Type B pancreatic cell (in vitro differentiated cells): ENCODE measurements at regions not wholly inside any gene's neighbourhood (a gene's known extent, or its start where the extent isn't known, plus 50 kb on each side); places are given as distances from the start of the nearest gene placed in this dataset.

Source experiments
- DNase-seq: peaks from one replicate; pipeline ENCODE4 v3.0.0; 2021; ENCODE audit warnings: mixed read lengths; ENCODE audit not compliant: unreplicated experiment; ENCODE audit errors: extremely low spot score
- H3K27ac Mint-ChIP-seq: 2 replicates; pipeline ENCODE4 v1.8.0; 2021; ENCODE audit warnings: mild to moderate bottlenecking, mixed read lengths
- H3K27me3 Mint-ChIP-seq: 2 replicates; pipeline ENCODE4 v1.8.0; 2021; ENCODE audit warnings: mixed read lengths
- H3K36me3 Mint-ChIP-seq: 2 replicates; pipeline ENCODE4 v1.8.0; 2021; ENCODE audit warnings: mixed read lengths
- H3K4me1 Mint-ChIP-seq: one replicate; pipeline ENCODE4 v1.8.0; 2021; ENCODE audit warnings: mixed read lengths; ENCODE audit not compliant: unreplicated experiment
- H3K4me3 Mint-ChIP-seq: 2 replicates; pipeline ENCODE4 v1.8.0; 2021; ENCODE audit warnings: mild to moderate bottlenecking, mixed read lengths
- H3K9me3 Mint-ChIP-seq: 2 replicates; pipeline ENCODE4 v1.8.0; 2021; ENCODE audit warnings: mixed read lengths
- CTCF ChIP-seq: fragments of 200-600 bp; sonication (generic); conservative IDR thresholded peaks from 2 replicates; pipeline ENCODE4 v1.5.0; 2021; ENCODE audit warnings: antibody characterized with exemption, mild to moderate bottlenecking

- H3K36me3 Mint-ChIP-seq, result peaks cover 7% of the 10 kb centered on the region
- H3K27me3 Mint-ChIP-seq, result no peaks in the 10 kb centered on the region
- no peak for TF ChIP-seq CTCF
- peaks cover 14% of the 10 kb centered on the region for H3K9me3 Mint-ChIP-seq
- no peak overlapping the region for H3K27ac Mint-ChIP-seq
- no peaks in the 10 kb centered on the region for H3K4me1 Mint-ChIP-seq
- H3K4me3 Mint-ChIP-seq, result no peak overlapping the region
- no peak for DNase-seq
These were observed 346.9 kb downstream of the IRS1 start for GRCh38 chr2:226452768-226453167.

- TF ChIP-seq CTCF, result no peak
- Mint-ChIP-seq H3K27ac (no peak overlapping the region), H3K4me3 (no peak overlapping the region), H3K27me3 (no peaks in the 10 kb centered on the region), H3K9me3 (peaks cover 7% of the 10 kb centered on the region), H3K4me1 (no peaks in the 10 kb centered on the region), H3K36me3 (peaks cover 5% of the 10 kb centered on the region)
- no peak for DNase-seq
These were observed 348.1 kb downstream of the IRS1 start for GRCh38 chr2:226451486-226451885.

- Mint-ChIP-seq H3K36me3 (peaks cover 1% of the 10 kb centered on the region), H3K27me3 (no peaks in the 10 kb centered on the region), H3K27ac (no peak overlapping the region), H3K9me3 (peaks cover 3% of the 10 kb centered on the region), H3K4me1 (no peaks in the 10 kb centered on the region), H3K4me3 (no peak overlapping the region)
- no peak for TF ChIP-seq CTCF
- no peak for DNase-seq
These were observed 349.5 kb downstream of the IRS1 start for GRCh38 chr2:226450141-226450540.

GRCh38 chr2:226447338-226448300, 352.0 kb downstream of the IRS1 start:
- Mint-ChIP-seq H3K27ac (no peak overlapping the region), H3K9me3 (no peaks in the 10 kb centered on the region)
- DNase-seq, result no peak

GRCh38 chr2:226446406-226447001, 353.1 kb downstream of the IRS1 start:
- no peaks in the 10 kb centered on the region for H3K27me3 Mint-ChIP-seq
- no peak for TF ChIP-seq CTCF
- H3K9me3 Mint-ChIP-seq, result peaks cover 4% of the 10 kb centered on the region
- no peak overlapping the region for H3K27ac Mint-ChIP-seq
- no peak overlapping the region for H3K4me3 Mint-ChIP-seq
- no peaks in the 10 kb centered on the region for H3K4me1 Mint-ChIP-seq
- DNase-seq, result no peak
- H3K36me3 Mint-ChIP-seq, result no peaks in the 10 kb centered on the region

More at GRCh38 chr2:226447338-226448300, 352.0 kb downstream of the IRS1 start:
- Mint-ChIP-seq H3K27me3 (no peaks in the 10 kb centered on the region), H3K36me3 (no peaks in the 10 kb centered on the region), H3K4me3 (no peak overlapping the region), H3K4me1 (no peaks in the 10 kb centered on the region)
- no peak for TF ChIP-seq CTCF
